Upper lobe of right lung (tissue), 1 donor: ENCODE measurements at regions not wholly inside any gene's neighbourhood (a gene's known extent, or its start where the extent isn't known, plus 50 kb on each side); places are given as distances from the start of the nearest gene placed in this dataset.

Source experiments
- ATAC-seq: fragments of 200-7000 bp; cut with Tn5 transposase; one replicate; pipeline ENCODE4 v1.9.1; 2020; ENCODE audit warnings: mild to moderate bottlenecking, moderate library complexity
- DNase-seq: peaks from one replicate; pipeline ENCODE4 v3.0.0-alpha.2; 2020
- H3K27ac ChIP-seq: fragments of 200-600 bp; one replicate; pipeline ENCODE4 v1.8.0; 2022
- H3K27me3 ChIP-seq: fragments of 200-600 bp; one replicate; pipeline ENCODE4 v1.8.0; 2022; ENCODE audit warnings: mild to moderate bottlenecking
- H3K36me3 ChIP-seq: fragments of 200-600 bp; one replicate; pipeline ENCODE4 v1.8.0; 2022
- H3K4me1 ChIP-seq: fragments of 200-600 bp; one replicate; pipeline ENCODE4 v1.8.0; 2022
- H3K4me3 ChIP-seq: fragments of 200-600 bp; one replicate; pipeline ENCODE4 v1.8.0; 2022; ENCODE audit warnings: mild to moderate bottlenecking
- H3K9me3 ChIP-seq: fragments of 200-600 bp; one replicate; pipeline ENCODE4 v1.8.0; 2022
- CTCF ChIP-seq: fragments of 200-600 bp; IDR thresholded peaks from one replicate; pipeline ENCODE4 v1.8.0; 2022; ENCODE audit warnings: antibody characterized with exemption
- intact Hi-C: fragments of 100-400 bp; cut with DNase I; formaldehyde crosslinking; loops from one replicate; pipeline ENCODE4 v1.11.0; 2022
- donor health status: DM: no; HTN: yes; CAD: no; lungs with severe emphysema.

- Histone ChIP-seq H3K27me3 (no peaks in the 10 kb centered on the region), H3K9me3 (peaks cover 8% of the 10 kb centered on the region), H3K36me3 (no peaks in the 10 kb centered on the region), H3K4me1 (peaks cover 5% of the 10 kb centered on the region), H3K27ac (no peak overlapping the region), H3K4me3 (no peak overlapping the region)
- no peak for TF ChIP-seq CTCF
- intact Hi-C loops: no loop called here
- DNase-seq: no peak
- ATAC-seq: no peak
Observed at GRCh38 chr10:113420057-113420732, 132.7 kb upstream of the HABP2 start.

- Histone ChIP-seq H3K27me3 (no peaks in the 10 kb centered on the region), H3K4me3 (no peak overlapping the region), H3K27ac (no peak overlapping the region), H3K9me3 (peaks cover 8% of the 10 kb centered on the region), H3K36me3 (no peaks in the 10 kb centered on the region), H3K4me1 (peaks cover 5% of the 10 kb centered on the region)
- no peak for TF ChIP-seq CTCF
- no peak for DNase-seq
- ATAC-seq: no peak
- intact Hi-C loops: no loop called here
Observed at GRCh38 chr10:113420733-113421675, 131.8 kb upstream of the HABP2 start.

- H3K9me3 ChIP-seq: peaks cover 8% of the 10 kb centered on the region
- H3K27ac ChIP-seq: no peak overlapping the region
- peaks cover 5% of the 10 kb centered on the region for H3K4me1 ChIP-seq
- no peak overlapping the region for H3K4me3 ChIP-seq
- H3K36me3 ChIP-seq: no peaks in the 10 kb centered on the region
- ATAC-seq: no peak
- no peak for DNase-seq
- H3K27me3 ChIP-seq: no peaks in the 10 kb centered on the region
- no peak for TF ChIP-seq CTCF
- intact Hi-C loops: no loop called here
Observed at GRCh38 chr10:113422371-113422770, 130.5 kb upstream of the HABP2 start.

- Histone ChIP-seq H3K4me1 (peaks cover 5% of the 10 kb centered on the region), H3K36me3 (no peaks in the 10 kb centered on the region), H3K27me3 (no peaks in the 10 kb centered on the region), H3K9me3 (peaks cover 8% of the 10 kb centered on the region), H3K27ac (no peak overlapping the region), H3K4me3 (no peak overlapping the region)
- ATAC-seq: no peak
- no peak for TF ChIP-seq CTCF
- DNase-seq: no peak
- intact Hi-C loops: no loop called here
Observed at GRCh38 chr10:113423981-113424721, 128.7 kb upstream of the HABP2 start.

GRCh38 chr10:113425008-113425407, 127.8 kb upstream of the HABP2 start:
- peaks cover 5% of the 10 kb centered on the region for H3K4me1 ChIP-seq
- TF ChIP-seq CTCF: no peak
- H3K27me3 ChIP-seq: no peaks in the 10 kb centered on the region
- peaks cover 3% of the 10 kb centered on the region for H3K9me3 ChIP-seq
- ATAC-seq (peak; percentile 5), DNase-seq (no peak)
- H3K36me3 ChIP-seq: no peaks in the 10 kb centered on the region
- H3K4me3 ChIP-seq: no peak overlapping the region
- intact Hi-C loops: no loop called here
- H3K27ac ChIP-seq: peak overlapping the region; percentile 19
